ENCODE measurements at regions not wholly inside any gene's neighbourhood (a gene's known extent, or its start where the extent isn't known, plus 50 kb on each side); places are given as distances from the start of the nearest gene placed in this dataset.

- no peaks in the 10 kb centered on the region for H3K79me2 ChIP-seq (ENCODE audit: control insufficient read depth, low read length)
- H3K27me3 ChIP-seq (ENCODE audit: control insufficient read depth, low read length): no peaks in the 10 kb centered on the region
- no peaks in the 10 kb centered on the region for H3K9me2 ChIP-seq (replicated peaks; ENCODE audit: control insufficient read depth, low read length)
- H3K27ac ChIP-seq (ENCODE audit: low read depth, low read length): no peak overlapping the region
- no peaks in the 10 kb centered on the region for H3K36me3 ChIP-seq (ENCODE audit: control insufficient read depth, low read length)
- H3F3A ChIP-seq (ENCODE audit: control insufficient read depth, insufficient read depth): no peaks in the 10 kb centered on the region
- no peaks in the 10 kb centered on the region for H3K4me1 ChIP-seq (ENCODE audit: control insufficient read depth, low read length)
- H3K4me3 ChIP-seq (ENCODE audit: low read length): no peak overlapping the region
- no peak overlapping the region for H3K4me2 ChIP-seq (ENCODE audit: low read length)
- no peaks in the 10 kb centered on the region for H4K20me1 ChIP-seq (ENCODE audit: control insufficient read depth, insufficient read depth, low read depth, low read length)
- TF ChIP-seq EZH2phosphoT487 (IDR thresholded peaks at IDR 0.05; ENCODE audit: borderline replicate concordance, low read length) (no peak), CTCF (IDR thresholded peaks at IDR 0.05; ENCODE audit: low read depth, low read length, poor library complexity, severe bottlenecking) (no peak)
- H3K9me3 ChIP-seq (ENCODE audit: control insufficient read depth, insufficient read depth, low read length): peaks cover 18% of the 10 kb centered on the region; the same call in 1 of the 2 replicates
Observed at GRCh38 chr22:44611880-44612496, 90.0 kb upstream of the PRR5 start.

- Histone ChIP-seq H3K9me3 (ENCODE audit: control insufficient read depth, insufficient read depth, low read length) (peaks cover 17% of the 10 kb centered on the region; the same call in 1 of the 2 replicates), H3K4me2 (ENCODE audit: low read length) (no peak overlapping the region), H3K9me2 (replicated peaks; ENCODE audit: control insufficient read depth, low read length) (no peaks in the 10 kb centered on the region), H3K4me1 (ENCODE audit: control insufficient read depth, low read length) (no peaks in the 10 kb centered on the region), H3K4me3 (ENCODE audit: low read length) (no peak overlapping the region), H3K79me2 (ENCODE audit: control insufficient read depth, low read length) (no peaks in the 10 kb centered on the region), H3K36me3 (ENCODE audit: control insufficient read depth, low read length) (no peaks in the 10 kb centered on the region), H3K27ac (ENCODE audit: low read depth, low read length) (no peak overlapping the region), H3K27me3 (ENCODE audit: control insufficient read depth, low read length) (no peaks in the 10 kb centered on the region), H4K20me1 (ENCODE audit: control insufficient read depth, insufficient read depth, low read depth, low read length) (no peaks in the 10 kb centered on the region), H3F3A (ENCODE audit: control insufficient read depth, insufficient read depth) (no peaks in the 10 kb centered on the region)
- TF ChIP-seq EZH2phosphoT487 (IDR thresholded peaks at IDR 0.05; ENCODE audit: borderline replicate concordance, low read length) (no peak), CTCF (IDR thresholded peaks at IDR 0.05; ENCODE audit: low read depth, low read length, poor library complexity, severe bottlenecking) (no peak)
Observed at GRCh38 chr22:44610071-44610470, 91.9 kb upstream of the PRR5 start.

- H3K9me2 ChIP-seq (replicated peaks; ENCODE audit: control insufficient read depth, low read length): no peaks in the 10 kb centered on the region
- H3K4me1 ChIP-seq (ENCODE audit: control insufficient read depth, low read length): no peaks in the 10 kb centered on the region
- no peak overlapping the region for H3K4me3 ChIP-seq (ENCODE audit: low read length)
- peaks cover 17% of the 10 kb centered on the region; the same call in 1 of the 2 replicates for H3K9me3 ChIP-seq (ENCODE audit: control insufficient read depth, insufficient read depth, low read length)
- H4K20me1 ChIP-seq (ENCODE audit: control insufficient read depth, insufficient read depth, low read depth, low read length): no peaks in the 10 kb centered on the region
- H3K27me3 ChIP-seq (ENCODE audit: control insufficient read depth, low read length): no peaks in the 10 kb centered on the region
- H3K36me3 ChIP-seq (ENCODE audit: control insufficient read depth, low read length): no peaks in the 10 kb centered on the region
- no peak for TF ChIP-seq CTCF (IDR thresholded peaks at IDR 0.05; ENCODE audit: low read depth, low read length, poor library complexity, severe bottlenecking)
- no peak for TF ChIP-seq EZH2phosphoT487 (IDR thresholded peaks at IDR 0.05; ENCODE audit: borderline replicate concordance, low read length)
- no peak overlapping the region for H3K27ac ChIP-seq (ENCODE audit: low read depth, low read length)
- H3K4me2 ChIP-seq (ENCODE audit: low read length): no peak overlapping the region
- no peaks in the 10 kb centered on the region for H3F3A ChIP-seq (ENCODE audit: control insufficient read depth, insufficient read depth)
- H3K79me2 ChIP-seq (ENCODE audit: control insufficient read depth, low read length): no peaks in the 10 kb centered on the region
Observed at GRCh38 chr22:44609400-44609988, 92.5 kb upstream of the PRR5 start.

Data from DOHH2 (cell line).